Osteocyte (in vitro differentiated cells): ENCODE measurements at regions not wholly inside any gene's neighbourhood (a gene's known extent, or its start where the extent isn't known, plus 50 kb on each side); places are given as distances from the start of the nearest gene placed in this dataset.

Experiments used
- DNase-seq: peaks from one replicate; pipeline ENCODE4 v3.0.0; 2021; ENCODE audit warnings: mixed read lengths; ENCODE audit not compliant: unreplicated experiment; ENCODE audit errors: extremely low spot score
- H3K27ac Mint-ChIP-seq: one replicate; pipeline ENCODE4 v1.8.0; 2021; ENCODE audit warnings: mild to moderate bottlenecking, mixed read lengths; ENCODE audit not compliant: unreplicated experiment
- H3K27me3 Mint-ChIP-seq: one replicate; pipeline ENCODE4 v1.8.0; 2021; ENCODE audit warnings: mixed read lengths; ENCODE audit not compliant: unreplicated experiment
- H3K36me3 Mint-ChIP-seq: one replicate; pipeline ENCODE4 v1.8.0; 2021; ENCODE audit warnings: mixed read lengths; ENCODE audit not compliant: unreplicated experiment
- H3K4me1 Mint-ChIP-seq: one replicate; pipeline ENCODE4 v1.8.0; 2021; ENCODE audit warnings: mixed read lengths; ENCODE audit not compliant: unreplicated experiment
- H3K4me3 Mint-ChIP-seq: one replicate; pipeline ENCODE4 v1.8.0; 2021; ENCODE audit warnings: mild to moderate bottlenecking, moderate library complexity, mixed read lengths; ENCODE audit not compliant: unreplicated experiment
- H3K9me3 Mint-ChIP-seq: one replicate; pipeline ENCODE4 v1.8.0; 2021; ENCODE audit warnings: mixed read lengths; ENCODE audit not compliant: unreplicated experiment
- TF ChIP-seq, protein P1 (sequence below): fragments of 200-600 bp; sonication (generic); IDR thresholded peaks from 2 replicates; pipeline ENCODE4 v1.5.0; 2021; ENCODE audit warnings: antibody characterized with exemption, mild to moderate bottlenecking, moderate library complexity

DNA sequence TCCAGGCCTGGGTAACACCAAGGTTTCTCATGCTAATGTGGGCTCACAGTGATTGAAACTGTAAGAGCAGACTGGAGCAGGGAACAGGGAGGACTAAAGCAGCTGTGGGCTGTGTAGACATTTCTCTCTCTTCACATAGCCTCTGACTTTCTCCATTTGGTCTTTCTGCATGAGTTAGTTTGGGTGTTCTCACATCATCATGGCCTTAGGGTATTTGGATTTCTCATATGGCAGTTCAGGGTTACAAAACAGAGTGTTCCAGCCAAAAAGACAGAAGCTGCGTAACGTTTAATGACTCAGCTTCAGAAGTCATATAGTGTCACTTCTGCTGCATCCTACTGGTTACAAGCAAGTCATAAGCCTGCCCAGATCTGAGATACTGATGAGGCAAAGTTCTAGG is 52.0 kb upstream of the OSBPL8 start:
- H3K9me3 Mint-ChIP-seq: peaks cover 4% of the 10 kb centered on the region
- H3K27me3 Mint-ChIP-seq: no peaks in the 10 kb centered on the region
- H3K27ac Mint-ChIP-seq: peak overlapping the region; percentile 87
- H3K4me3 Mint-ChIP-seq: no peak overlapping the region
- H3K36me3 Mint-ChIP-seq: no peaks in the 10 kb centered on the region
- DNase-seq: no peak
- TF ChIP-seq, protein P1, sequence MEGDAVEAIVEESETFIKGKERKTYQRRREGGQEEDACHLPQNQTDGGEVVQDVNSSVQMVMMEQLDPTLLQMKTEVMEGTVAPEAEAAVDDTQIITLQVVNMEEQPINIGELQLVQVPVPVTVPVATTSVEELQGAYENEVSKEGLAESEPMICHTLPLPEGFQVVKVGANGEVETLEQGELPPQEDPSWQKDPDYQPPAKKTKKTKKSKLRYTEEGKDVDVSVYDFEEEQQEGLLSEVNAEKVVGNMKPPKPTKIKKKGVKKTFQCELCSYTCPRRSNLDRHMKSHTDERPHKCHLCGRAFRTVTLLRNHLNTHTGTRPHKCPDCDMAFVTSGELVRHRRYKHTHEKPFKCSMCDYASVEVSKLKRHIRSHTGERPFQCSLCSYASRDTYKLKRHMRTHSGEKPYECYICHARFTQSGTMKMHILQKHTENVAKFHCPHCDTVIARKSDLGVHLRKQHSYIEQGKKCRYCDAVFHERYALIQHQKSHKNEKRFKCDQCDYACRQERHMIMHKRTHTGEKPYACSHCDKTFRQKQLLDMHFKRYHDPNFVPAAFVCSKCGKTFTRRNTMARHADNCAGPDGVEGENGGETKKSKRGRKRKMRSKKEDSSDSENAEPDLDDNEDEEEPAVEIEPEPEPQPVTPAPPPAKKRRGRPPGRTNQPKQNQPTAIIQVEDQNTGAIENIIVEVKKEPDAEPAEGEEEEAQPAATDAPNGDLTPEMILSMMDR: no peak
- H3K4me1 Mint-ChIP-seq: peaks cover 23% of the 10 kb centered on the region

DNA sequence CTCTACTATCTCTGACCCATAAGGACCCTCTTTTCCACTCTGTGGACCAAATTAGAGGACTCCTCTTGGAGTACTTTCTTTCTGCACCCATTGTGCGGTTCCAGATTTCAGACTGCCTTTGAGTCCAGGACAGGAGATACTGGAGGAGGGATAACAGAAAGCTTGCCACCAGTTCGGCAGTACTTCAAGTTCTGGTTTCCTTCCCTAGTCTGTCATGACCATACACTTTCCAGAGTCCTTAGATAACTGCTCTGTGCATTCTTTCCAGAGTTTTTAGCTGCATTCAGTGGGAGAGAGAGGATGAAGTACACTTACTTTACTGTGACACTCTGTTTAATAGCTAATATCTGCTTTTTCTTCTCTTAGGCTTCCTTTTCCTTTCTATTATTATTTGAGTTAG is 54.8 kb upstream of the OSBPL8 start:
- Mint-ChIP-seq H3K4me1 (peaks cover 23% of the 10 kb centered on the region), H3K27me3 (no peaks in the 10 kb centered on the region), H3K9me3 (peaks cover 4% of the 10 kb centered on the region), H3K4me3 (no peak overlapping the region), H3K36me3 (no peaks in the 10 kb centered on the region), H3K27ac (no peak overlapping the region)
- DNase-seq: no peak
- TF ChIP-seq, protein P1: no peak

DNA sequence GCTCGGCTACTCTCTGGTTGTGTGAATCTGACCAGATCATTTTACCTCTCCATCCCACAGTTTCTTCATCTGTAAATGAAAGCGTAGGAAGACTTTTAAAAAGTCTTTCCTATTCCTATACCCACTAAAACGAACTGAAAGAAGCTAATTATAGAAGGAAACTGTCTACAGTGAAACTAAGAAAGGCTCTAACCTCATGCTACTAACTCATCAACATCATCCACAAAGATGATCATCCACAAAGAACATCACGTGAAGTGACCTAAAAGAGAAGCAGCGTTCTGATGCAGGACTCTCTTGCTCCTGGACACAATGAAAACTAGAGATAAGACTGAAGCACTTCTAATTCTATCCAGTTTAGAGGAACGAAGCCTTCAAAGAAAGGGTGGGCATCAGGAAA is 58.5 kb upstream of the OSBPL8 start:
- DNase-seq: no peak
- H3K27me3 Mint-ChIP-seq: no peaks in the 10 kb centered on the region
- no peak overlapping the region for H3K4me3 Mint-ChIP-seq
- H3K36me3 Mint-ChIP-seq: no peaks in the 10 kb centered on the region
- peaks cover 4% of the 10 kb centered on the region for H3K4me1 Mint-ChIP-seq
- H3K27ac Mint-ChIP-seq: no peak overlapping the region
- TF ChIP-seq, protein P1: no peak
- H3K9me3 Mint-ChIP-seq: peaks cover 4% of the 10 kb centered on the region

DNA sequence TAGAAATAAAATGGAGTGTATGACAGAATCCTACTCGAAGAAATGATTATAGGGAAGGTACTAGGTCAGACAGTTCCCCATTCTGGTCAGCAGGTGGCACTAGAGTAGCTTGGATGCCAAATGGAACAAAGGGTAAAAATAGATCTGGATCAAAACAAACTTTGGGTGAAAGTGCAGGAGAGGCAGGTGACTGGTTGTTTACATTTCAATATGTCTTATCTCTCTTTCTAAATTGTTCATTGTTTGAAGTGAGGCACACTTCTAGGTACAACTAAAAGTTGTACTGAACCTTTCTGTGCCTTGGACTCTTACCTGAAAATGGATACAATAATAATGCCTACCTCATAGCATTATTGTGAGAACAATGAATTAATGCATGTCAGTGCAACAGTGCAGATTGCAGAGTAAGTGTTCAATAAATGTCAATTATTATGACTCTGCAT is 62.0 kb upstream of the OSBPL8 start:
- H3K27me3 Mint-ChIP-seq: no peaks in the 10 kb centered on the region
- no peak overlapping the region for H3K4me3 Mint-ChIP-seq
- H3K27ac Mint-ChIP-seq: no peak overlapping the region
- no peaks in the 10 kb centered on the region for H3K36me3 Mint-ChIP-seq
- no peaks in the 10 kb centered on the region for H3K9me3 Mint-ChIP-seq
- no peak for DNase-seq
- peaks cover 4% of the 10 kb centered on the region for H3K4me1 Mint-ChIP-seq
- TF ChIP-seq, protein P1: peak; percentile 92

DNA sequence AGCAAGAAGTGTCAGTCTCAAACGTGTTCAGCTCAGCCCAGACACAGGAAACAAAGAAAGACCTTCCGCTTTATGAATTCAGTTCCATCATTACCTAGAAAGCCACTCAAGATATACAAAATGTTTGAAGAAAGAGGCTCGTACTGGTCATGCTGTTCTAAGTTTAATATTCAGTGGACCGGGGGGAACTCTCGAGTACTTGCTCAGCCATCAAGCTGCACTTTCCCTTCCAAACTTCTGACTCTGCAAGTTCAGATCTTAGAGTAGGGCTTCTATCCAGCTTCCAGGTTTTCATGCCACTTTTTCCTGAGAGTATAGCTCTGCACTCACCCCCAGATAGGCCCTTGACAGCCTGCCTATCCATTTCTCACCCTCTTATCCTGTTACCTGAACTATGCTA is 62.8 kb upstream of the OSBPL8 start:
- Mint-ChIP-seq H3K36me3 (no peaks in the 10 kb centered on the region), H3K27ac (no peak overlapping the region)

More for the DNA sequence above, 62.8 kb upstream of the OSBPL8 start:
- no peak for DNase-seq
- TF ChIP-seq, protein P1: no peak
- H3K4me3 Mint-ChIP-seq: no peak overlapping the region
- no peaks in the 10 kb centered on the region for H3K27me3 Mint-ChIP-seq
- H3K9me3 Mint-ChIP-seq: no peaks in the 10 kb centered on the region
- peaks cover 4% of the 10 kb centered on the region for H3K4me1 Mint-ChIP-seq
